Gastroesophageal sphincter (tissue), 3 donors: ENCODE measurements at regions not wholly inside any gene's neighbourhood (a gene's known extent, or its start where the extent isn't known, plus 50 kb on each side); places are given as distances from the start of the nearest gene placed in this dataset.

Experiments
- POLR2A ChIP-seq, 2 donors: fragments of 450-650 bp; IDR thresholded peaks; one replicate each; pipeline ENCODE4 v1.6.1; 2017; ENCODE audit warnings: antibody characterized with exemption in 2 of 2, mild to moderate bottlenecking in 2 of 2, moderate library complexity in 1 of 2
- TF ChIP-seq, protein P1 (sequence below), 4 experiments: fragments of 200-600 bp in 2 of 4; fragments of 450-650 bp in 2 of 4; sonication (generic) in 1 of 4; IDR thresholded peaks; one replicate each; pipeline ENCODE4 v1.5.1; 2017 to 2019; ENCODE audit warnings: antibody characterized with exemption in 4 of 4, mild to moderate bottlenecking in 2 of 4, moderate library complexity in 2 of 4

- TF ChIP-seq POLR2A (IDR thresholded peaks at IDR 0.05), result no peak
- TF ChIP-seq, protein P1, sequence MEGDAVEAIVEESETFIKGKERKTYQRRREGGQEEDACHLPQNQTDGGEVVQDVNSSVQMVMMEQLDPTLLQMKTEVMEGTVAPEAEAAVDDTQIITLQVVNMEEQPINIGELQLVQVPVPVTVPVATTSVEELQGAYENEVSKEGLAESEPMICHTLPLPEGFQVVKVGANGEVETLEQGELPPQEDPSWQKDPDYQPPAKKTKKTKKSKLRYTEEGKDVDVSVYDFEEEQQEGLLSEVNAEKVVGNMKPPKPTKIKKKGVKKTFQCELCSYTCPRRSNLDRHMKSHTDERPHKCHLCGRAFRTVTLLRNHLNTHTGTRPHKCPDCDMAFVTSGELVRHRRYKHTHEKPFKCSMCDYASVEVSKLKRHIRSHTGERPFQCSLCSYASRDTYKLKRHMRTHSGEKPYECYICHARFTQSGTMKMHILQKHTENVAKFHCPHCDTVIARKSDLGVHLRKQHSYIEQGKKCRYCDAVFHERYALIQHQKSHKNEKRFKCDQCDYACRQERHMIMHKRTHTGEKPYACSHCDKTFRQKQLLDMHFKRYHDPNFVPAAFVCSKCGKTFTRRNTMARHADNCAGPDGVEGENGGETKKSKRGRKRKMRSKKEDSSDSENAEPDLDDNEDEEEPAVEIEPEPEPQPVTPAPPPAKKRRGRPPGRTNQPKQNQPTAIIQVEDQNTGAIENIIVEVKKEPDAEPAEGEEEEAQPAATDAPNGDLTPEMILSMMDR (IDR thresholded peaks at IDR 0.05), result no peak
These were observed 228.7 kb downstream of the DPH6 start for GRCh38 chr15:35317217-35317616.
